Renal cortical epithelial cell (primary cell): ENCODE measurements at regions not wholly inside any gene's neighbourhood (a gene's known extent, or its start where the extent isn't known, plus 50 kb on each side); places are given as distances from the start of the nearest gene placed in this dataset.
"Not testable (repeated sequence)": the region's sequence is repeated elsewhere in the genome, so short reads cannot be mapped to it uniquely, and the experiment has no call there.

ENCODE experiments used
- DNase-seq: peaks from one replicate; pipeline ENCODE4 v3.0.0-alpha.2; 2011; ENCODE audit warnings: low read depth

- peak; percentile 71 for DNase-seq
These were observed 176.2 kb downstream of the SMC2 start for GRCh38 chr9:104269996-104270963.

- no peak for DNase-seq
These were observed 182.7 kb downstream of the SMC2 start for GRCh38 chr9:104276709-104277245.

DNA sequence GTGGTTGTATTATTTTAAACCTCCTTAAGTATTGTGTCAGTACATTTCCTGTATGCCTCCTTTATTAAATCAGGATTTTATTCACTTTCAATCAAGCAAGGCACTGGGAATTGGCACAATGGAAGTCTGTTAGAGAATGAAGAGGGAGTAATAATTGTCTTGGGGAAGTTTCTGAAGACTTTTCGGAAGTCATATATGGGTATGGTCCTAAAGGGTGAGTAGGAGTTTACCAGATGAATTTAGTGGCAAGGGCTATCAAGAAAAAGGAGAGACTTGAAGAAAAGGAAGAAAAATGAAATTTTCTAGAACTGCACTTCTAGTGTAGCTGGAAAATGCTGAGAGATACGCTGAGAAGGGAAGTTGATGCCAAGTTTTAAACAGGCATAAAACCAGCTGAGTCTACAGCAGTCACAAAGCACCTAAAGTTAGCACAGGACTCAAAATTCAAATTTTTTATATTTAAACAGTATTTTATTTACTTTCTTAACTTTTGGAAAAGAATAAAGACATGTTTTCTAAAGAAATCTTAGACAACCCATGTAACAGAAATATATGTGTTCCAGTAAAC is 184.9 kb downstream of the SMC2 start:
- DNase-seq = no peak

DNA sequence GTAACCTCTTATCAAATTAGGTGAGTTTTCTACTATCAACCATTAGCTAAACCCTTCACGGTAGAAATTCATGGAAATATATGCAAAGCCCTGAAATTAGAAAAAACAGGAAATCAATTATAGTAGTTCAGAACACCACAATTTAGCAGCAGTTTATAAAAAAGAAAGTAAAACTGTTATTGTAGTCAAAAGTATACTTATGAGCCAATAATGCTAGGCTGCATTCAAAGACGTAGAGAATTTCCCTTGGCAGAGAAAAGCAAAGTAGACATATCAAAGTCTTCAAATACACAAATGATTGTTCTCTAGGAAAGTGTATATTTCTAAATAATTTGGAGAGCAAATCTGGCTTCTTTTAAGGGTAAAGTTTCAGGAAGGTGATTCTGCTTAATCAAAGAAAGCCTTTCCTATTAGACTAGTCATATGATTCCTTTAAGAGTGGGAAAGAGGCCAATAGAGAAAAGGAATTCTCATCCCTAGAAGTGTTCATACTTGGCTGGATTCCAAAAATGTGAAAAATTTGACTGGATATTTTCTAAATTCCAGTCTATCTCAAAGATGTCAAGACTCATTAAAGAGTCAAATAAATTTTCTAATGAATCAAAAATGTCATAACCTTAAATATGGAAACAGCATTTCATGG is 185.5 kb downstream of the SMC2 start:
- no peak for DNase-seq

GRCh38 chr9:104280178-104280560 is 186.1 kb downstream of the SMC2 start:
- no peak for DNase-seq

- no peak for DNase-seq
These were observed 186.6 kb downstream of the SMC2 start for GRCh38 chr9:104280711-104281110.

GRCh38 chr9:104286187-104286586 is 192.1 kb downstream of the SMC2 start:
- no peak for DNase-seq

GRCh38 chr9:104286799-104287198 is 192.7 kb downstream of the SMC2 start:
- DNase-seq = no peak

- DNase-seq = no peak
These were observed 193.3 kb downstream of the SMC2 start for GRCh38 chr9:104287253-104287878.

- no peak for DNase-seq
These were observed 199.8 kb downstream of the SMC2 start for GRCh38 chr9:104293877-104294276.

DNA sequence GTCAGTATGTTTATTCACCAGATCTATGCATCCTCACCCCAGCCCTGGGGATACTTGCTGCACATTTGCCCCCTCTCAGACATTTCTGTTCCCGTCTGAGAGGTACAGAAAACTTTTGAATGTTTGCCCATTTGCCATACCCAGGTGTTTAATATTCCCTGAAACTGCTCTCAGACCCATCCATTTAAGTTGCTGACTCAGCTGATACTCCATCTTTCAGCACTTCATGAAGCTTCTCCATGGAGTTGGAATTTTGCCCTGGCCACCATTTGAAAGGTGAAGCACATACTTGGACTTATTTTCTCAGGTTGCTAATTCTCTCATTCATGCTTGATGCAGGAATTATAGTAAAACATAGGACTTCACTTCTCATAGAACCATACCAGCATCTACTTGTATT is 203.9 kb upstream of the OR13F1 start:
- no peak for DNase-seq

DNA sequence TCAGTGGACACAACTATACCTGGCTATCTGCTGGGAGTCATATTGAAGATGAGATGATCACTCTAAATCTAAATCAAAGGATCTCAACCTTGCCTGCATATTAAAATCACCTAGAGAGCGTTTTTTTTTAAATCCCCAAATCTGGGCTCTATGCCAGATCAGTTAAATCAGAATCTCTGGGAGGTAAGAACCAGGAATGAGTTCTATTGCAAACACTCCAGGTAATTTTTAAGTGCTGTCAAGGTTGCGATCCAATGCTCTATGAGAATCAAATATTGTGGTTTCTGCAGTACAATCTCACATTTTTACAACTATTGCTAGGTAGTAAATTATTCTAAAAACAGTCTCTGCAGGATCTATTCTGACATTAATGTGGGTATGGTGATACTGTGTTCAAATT is 202.3 kb upstream of the OR13F1 start:
- no peak for DNase-seq

DNA sequence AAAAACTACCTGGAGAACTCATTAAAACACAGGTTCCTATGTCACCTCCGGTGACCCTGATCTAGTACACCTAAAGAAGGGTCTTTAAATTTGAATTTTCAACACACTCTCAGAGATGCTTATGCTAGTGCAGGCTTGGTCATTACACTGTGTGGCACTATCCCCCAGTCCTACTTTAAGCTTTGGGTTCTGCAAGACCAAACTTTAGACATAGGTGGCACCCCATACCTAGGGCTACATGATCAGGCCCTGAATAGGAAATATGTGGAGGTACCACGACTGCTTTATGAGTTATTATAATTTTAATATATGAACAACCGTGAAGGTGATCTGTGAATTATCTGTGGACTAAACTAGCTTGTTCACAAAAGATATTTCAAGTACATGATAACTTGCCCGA is 201.3 kb upstream of the OR13F1 start:
- DNase-seq = no peak

DNA sequence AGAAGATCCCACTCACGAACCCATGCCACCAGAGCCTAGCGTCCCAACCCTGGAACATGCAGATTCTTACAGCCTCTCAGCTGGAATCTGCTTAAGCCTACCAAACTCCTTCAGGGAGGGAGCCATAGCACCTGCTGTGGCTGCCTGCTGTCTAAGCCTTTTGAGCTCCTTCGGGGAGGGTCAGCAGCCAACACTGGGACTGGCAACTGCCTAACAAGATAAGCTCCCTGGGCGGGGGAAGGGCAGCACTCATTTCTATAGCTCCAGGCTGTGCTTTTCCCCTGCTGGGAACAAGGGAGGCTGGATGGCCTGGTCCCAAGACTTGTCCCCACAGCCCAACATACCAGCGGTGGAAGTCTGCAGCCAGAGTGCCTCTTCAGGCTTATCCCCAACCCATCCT is 199.1 kb upstream of the OR13F1 start:
- no peak for DNase-seq

GRCh38 chr9:104313396-104314110 is 190.5 kb upstream of the OR13F1 start:
- no peak for DNase-seq

GRCh38 chr9:104316201-104317009 is 187.7 kb upstream of the OR13F1 start:
- DNase-seq = not testable (repeated sequence)

DNA sequence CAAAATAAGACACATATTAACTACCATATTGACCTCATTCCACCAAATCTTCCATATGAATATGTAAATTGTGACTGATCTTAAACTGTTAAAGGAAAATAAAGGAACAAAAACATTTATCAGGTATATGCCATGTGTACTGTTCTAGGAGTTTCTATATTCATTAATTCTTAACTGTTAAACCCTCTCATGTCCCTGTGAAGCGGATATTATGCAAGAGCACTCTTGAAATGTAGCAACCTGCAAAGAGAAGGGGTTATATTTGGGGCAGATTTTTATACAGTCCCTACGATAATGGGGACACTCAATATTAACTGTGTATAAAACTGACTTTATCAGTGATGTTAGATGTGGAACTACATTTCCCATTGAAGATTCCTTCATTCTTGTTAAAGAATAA is 184.9 kb upstream of the OR13F1 start:
- no peak for DNase-seq

DNA sequence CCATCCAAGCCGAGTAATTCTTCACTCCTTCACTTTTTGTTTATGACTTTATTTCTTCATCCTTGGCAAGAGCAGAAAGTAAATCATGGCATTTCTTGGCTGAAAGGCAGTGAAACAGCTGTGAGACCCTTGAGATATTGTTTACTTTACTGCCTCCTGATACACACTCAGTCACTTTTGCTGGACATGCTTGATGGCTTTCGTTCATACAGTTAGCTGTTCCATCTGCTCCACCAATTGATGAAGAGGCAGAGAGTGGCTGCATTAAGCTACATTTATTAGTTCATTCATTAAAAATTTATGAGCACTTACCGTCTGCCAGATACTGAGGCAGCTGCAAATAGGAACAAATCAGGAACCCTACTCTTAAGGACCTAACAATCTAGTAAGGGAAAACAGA is 184.4 kb upstream of the OR13F1 start:
- peak; percentile 28 for DNase-seq

GRCh38 chr9:104322596-104322995 is 181.5 kb upstream of the OR13F1 start:
- no peak for DNase-seq

- DNase-seq = not testable (repeated sequence)
These were observed 179.9 kb upstream of the OR13F1 start for GRCh38 chr9:104323967-104324694.
